H9 (cell line): ENCODE measurements at regions not wholly inside any gene's neighbourhood (a gene's known extent, or its start where the extent isn't known, plus 50 kb on each side); places are given as distances from the start of the nearest gene placed in this dataset.

Source experiments
- DNase-seq: peaks from one replicate; pipeline ENCODE4 v3.0.0-alpha.2; 2017
- H2AFZ ChIP-seq: one replicate; pipeline ENCODE4 v1.6.1; 2013; ENCODE audit warnings: mild to moderate bottlenecking, low read length, control low read depth, moderate library complexity
- H2AK5ac ChIP-seq: 2 replicates; pipeline ENCODE4 v1.6.1; 2013; ENCODE audit warnings: low read length, control low read depth, mixed read lengths; ENCODE audit not compliant: insufficient read length
- H2BK120ac ChIP-seq: one replicate; pipeline ENCODE4 v1.6.1; 2013; ENCODE audit warnings: low read depth, mild to moderate bottlenecking, low read length, control low read depth, inconsistent platforms; ENCODE audit not compliant: poor library complexity, severe bottlenecking
- H2BK12ac ChIP-seq: 2 replicates; pipeline ENCODE4 v1.6.1; 2013; ENCODE audit warnings: low read length, control low read depth, mixed read lengths, low read depth; ENCODE audit not compliant: insufficient read length
- H2BK15ac ChIP-seq: 2 replicates; pipeline ENCODE4 v1.6.1; 2013; ENCODE audit warnings: low read depth, low read length, control low read depth
- H2BK20ac ChIP-seq: one replicate; pipeline ENCODE4 v1.6.1; 2013; ENCODE audit warnings: low read depth, mild to moderate bottlenecking, low read length, control low read depth, inconsistent platforms; ENCODE audit not compliant: poor library complexity, severe bottlenecking
- H2BK5ac ChIP-seq: 2 replicates; pipeline ENCODE4 v1.6.1; 2013; ENCODE audit warnings: low read length, control low read depth, mixed read lengths; ENCODE audit not compliant: insufficient read length
- H3K14ac ChIP-seq: 2 replicates; pipeline ENCODE4 v1.6.1; 2013; ENCODE audit warnings: low read length, control low read depth; ENCODE audit not compliant: insufficient read depth
- H3K18ac ChIP-seq: 2 replicates; pipeline ENCODE4 v1.6.1; 2013; ENCODE audit warnings: low read depth, mild to moderate bottlenecking, mixed read lengths, low read length, control low read depth; ENCODE audit not compliant: insufficient read length
- H3K23ac ChIP-seq: 2 replicates; pipeline ENCODE4 v1.6.1; 2013; ENCODE audit warnings: low read length, control low read depth, mixed read lengths, low read depth; ENCODE audit not compliant: insufficient read length
- H3K23me2 ChIP-seq: 2 replicates; pipeline ENCODE4 v1.6.1; 2013; ENCODE audit warnings: low read depth, mild to moderate bottlenecking, mixed read lengths, low read length, control low read depth; ENCODE audit not compliant: insufficient read length, poor library complexity, severe bottlenecking
- H3K27ac ChIP-seq: 2 replicates; pipeline ENCODE4 v1.5.1; 2013; ENCODE audit warnings: low read length, control low read depth, mixed read lengths, low read depth; ENCODE audit not compliant: insufficient read length
- H3K27me3 ChIP-seq: 2 replicates; pipeline ENCODE4 v1.6.1; 2013; ENCODE audit warnings: low read length, control low read depth, inconsistent platforms; ENCODE audit not compliant: insufficient read depth
- H3K4ac ChIP-seq: 2 replicates; pipeline ENCODE4 v1.6.1; 2013; ENCODE audit warnings: low read depth, mild to moderate bottlenecking, control low read depth, inconsistent platforms, low read length, moderate library complexity
- H3K4me1 ChIP-seq: 2 replicates; pipeline ENCODE4 v1.6.1; 2013; ENCODE audit warnings: low read length, control low read depth, inconsistent platforms; ENCODE audit not compliant: insufficient read depth
- H3K4me2 ChIP-seq: 2 replicates; pipeline ENCODE4 v1.6.1; 2013; ENCODE audit warnings: low read length, control low read depth, mixed read lengths; ENCODE audit not compliant: insufficient read length, insufficient read depth
- H3K56ac ChIP-seq: 2 replicates; pipeline ENCODE4 v1.6.1; 2013; ENCODE audit warnings: low read depth, mild to moderate bottlenecking, mixed read lengths, low read length, control low read depth; ENCODE audit not compliant: insufficient read length
- H3K79me1 ChIP-seq: 2 replicates; pipeline ENCODE4 v1.6.1; 2013; ENCODE audit warnings: low read depth, mild to moderate bottlenecking, moderate library complexity, low read length, control low read depth, inconsistent platforms; ENCODE audit not compliant: insufficient read depth, poor library complexity, severe bottlenecking
- H3K79me2 ChIP-seq: 2 replicates; pipeline ENCODE4 v1.6.1; 2013; ENCODE audit warnings: low read length, control low read depth, inconsistent platforms; ENCODE audit not compliant: insufficient read depth
- H3K9ac ChIP-seq: 2 replicates; pipeline ENCODE4 v1.6.1; 2013; ENCODE audit warnings: low read length, control low read depth, mixed read lengths; ENCODE audit not compliant: insufficient read length; ENCODE audit errors: extremely low read depth
- H3K9me3 ChIP-seq: one replicate; pipeline ENCODE4 v1.6.1; 2013; ENCODE audit warnings: low read depth, low read length, inconsistent platforms; ENCODE audit not compliant: control insufficient read depth
- H3T11ph ChIP-seq: one replicate; pipeline ENCODE4 v1.6.1; 2013; ENCODE audit warnings: mild to moderate bottlenecking, low read length, control low read depth, inconsistent platforms
- H4K20me1 ChIP-seq: one replicate; pipeline ENCODE4 v1.6.1; 2013; ENCODE audit not compliant: control insufficient read depth, insufficient read length, insufficient read depth
- H4K5ac ChIP-seq: 2 replicates; pipeline ENCODE4 v1.6.1; 2013; ENCODE audit warnings: low read depth, mild to moderate bottlenecking, mixed read lengths, low read length, control low read depth; ENCODE audit not compliant: insufficient read length
- H4K8ac ChIP-seq: replicated peaks from 2 replicates; pipeline ENCODE4 v1.6.1; 2013; ENCODE audit warnings: low read length, control low read depth, mixed read lengths, low read depth; ENCODE audit not compliant: insufficient read length
- H4K91ac ChIP-seq: 2 replicates; pipeline ENCODE4 v1.6.1; 2013; ENCODE audit warnings: low read depth, mild to moderate bottlenecking, moderate library complexity, mixed read lengths, low read length, control low read depth; ENCODE audit not compliant: insufficient read length
- H3K27ac Mint-ChIP-seq, 3 experiments: 2 replicates in 2 of 3; 3 replicates in 1 of 3; pipeline ENCODE4 v1.8.0; 2020 to 2021; ENCODE audit warnings: mixed read lengths in 3 of 3, mild to moderate bottlenecking in 1 of 3, moderate library complexity in 1 of 3
- H3K27me3 Mint-ChIP-seq: 2 replicates; pipeline ENCODE4 v1.8.0; 2021; ENCODE audit warnings: low read depth, mild to moderate bottlenecking, moderate library complexity, mixed read lengths
- H3K36me3 Mint-ChIP-seq, 3 experiments: 2 replicates in 2 of 3; 3 replicates in 1 of 3; pipeline ENCODE4 v1.8.0; 2020 to 2021; ENCODE audit warnings: low read depth in 3 of 3, mixed read lengths in 3 of 3; ENCODE audit not compliant: insufficient read depth in 1 of 3
- H3K4me1 Mint-ChIP-seq, 2 experiments: 2 replicates each; pipeline ENCODE4 v1.8.0; 2020; ENCODE audit warnings: mixed read lengths in 2 of 2
- H3K4me3 Mint-ChIP-seq, 2 experiments: 2 replicates in 1 of 2; 3 replicates in 1 of 2; pipeline ENCODE4 v1.8.0; 2020 to 2021; ENCODE audit warnings: mild to moderate bottlenecking in 2 of 2, mixed read lengths in 2 of 2, moderate library complexity in 1 of 2
- H3K9me3 Mint-ChIP-seq, 2 experiments: 2 replicates in 1 of 2; 3 replicates in 1 of 2; pipeline ENCODE4 v1.8.0; 2020; ENCODE audit warnings: mild to moderate bottlenecking in 2 of 2, mixed read lengths in 2 of 2, moderate library complexity in 1 of 2
- WGBS: extraction: QIAGEN DNeasy Blood & Tissue Kit; methylation state at CpG from one replicate; pipeline ENCODE4 v1.1.7; 2013; ENCODE audit warnings: missing lambda C conversion rate, low lambda C conversion rate, mixed read lengths; ENCODE audit not compliant: insufficient read length; ENCODE audit errors: extremely low coverage; 5-methylcytosine and 5-hydroxymethylcytosine counted together
- TF ChIP-seq, protein P1 (sequence below): fragments of 200-600 bp; sonication (generic); conservative IDR thresholded peaks from 3 replicates; pipeline ENCODE4 v1.8.0; 2021; ENCODE audit warnings: antibody characterized with exemption, mild to moderate bottlenecking

DNA sequence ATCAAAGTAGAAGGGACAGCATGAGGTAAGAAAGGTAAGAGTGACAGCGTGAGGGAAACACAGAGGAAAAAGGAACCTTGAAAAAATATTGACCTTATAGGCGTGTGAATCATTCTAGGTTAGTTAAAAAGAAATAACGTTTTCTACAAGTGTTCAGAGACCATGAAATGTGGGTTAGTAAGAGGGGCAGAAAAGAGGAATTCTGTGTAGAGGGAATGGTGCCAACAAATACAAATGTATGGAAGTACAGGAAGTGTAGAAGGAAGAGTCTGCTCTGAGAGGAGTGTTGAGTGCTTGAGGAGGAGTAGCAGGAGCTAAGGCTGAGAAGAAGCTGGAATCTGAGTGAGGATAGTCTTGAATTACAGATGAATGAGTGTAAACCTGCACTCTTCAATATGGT is 418.6 kb upstream of the RIOK2 start:
- no peaks in the 10 kb centered on the region for H3K27me3 ChIP-seq

More for the DNA sequence above, 418.6 kb upstream of the RIOK2 start:
- Histone ChIP-seq H2AK5ac (no peak overlapping the region), H4K5ac (no peak overlapping the region), H2BK15ac (no peak overlapping the region), H2BK5ac (no peak overlapping the region), H3K56ac (no peak overlapping the region), H3K4me2 (no peak overlapping the region), H3K4ac (no peak overlapping the region), H3K79me2 (no peaks in the 10 kb centered on the region), H3K9ac (no peak overlapping the region), H4K20me1 (no peaks in the 10 kb centered on the region), H4K91ac (no peak overlapping the region), H4K8ac (no peak overlapping the region), H2BK20ac (no peak overlapping the region), H3K23ac (no peak overlapping the region), H3K27ac (no peak overlapping the region), H3K9me3 (no peaks in the 10 kb centered on the region), H3K4me1 (no peaks in the 10 kb centered on the region), H3K79me1 (no peaks in the 10 kb centered on the region), H2BK120ac (no peak overlapping the region), H3K23me2 (no peaks in the 10 kb centered on the region), H3T11ph (no peak overlapping the region), H2BK12ac (no peak overlapping the region), H2AFZ (no peak overlapping the region), H3K14ac (no peak overlapping the region), H3K18ac (no peak overlapping the region)
- H3K4me3 Mint-ChIP-seq, result no peak overlapping the region
- no peak for DNase-seq
- TF ChIP-seq, protein P1, sequence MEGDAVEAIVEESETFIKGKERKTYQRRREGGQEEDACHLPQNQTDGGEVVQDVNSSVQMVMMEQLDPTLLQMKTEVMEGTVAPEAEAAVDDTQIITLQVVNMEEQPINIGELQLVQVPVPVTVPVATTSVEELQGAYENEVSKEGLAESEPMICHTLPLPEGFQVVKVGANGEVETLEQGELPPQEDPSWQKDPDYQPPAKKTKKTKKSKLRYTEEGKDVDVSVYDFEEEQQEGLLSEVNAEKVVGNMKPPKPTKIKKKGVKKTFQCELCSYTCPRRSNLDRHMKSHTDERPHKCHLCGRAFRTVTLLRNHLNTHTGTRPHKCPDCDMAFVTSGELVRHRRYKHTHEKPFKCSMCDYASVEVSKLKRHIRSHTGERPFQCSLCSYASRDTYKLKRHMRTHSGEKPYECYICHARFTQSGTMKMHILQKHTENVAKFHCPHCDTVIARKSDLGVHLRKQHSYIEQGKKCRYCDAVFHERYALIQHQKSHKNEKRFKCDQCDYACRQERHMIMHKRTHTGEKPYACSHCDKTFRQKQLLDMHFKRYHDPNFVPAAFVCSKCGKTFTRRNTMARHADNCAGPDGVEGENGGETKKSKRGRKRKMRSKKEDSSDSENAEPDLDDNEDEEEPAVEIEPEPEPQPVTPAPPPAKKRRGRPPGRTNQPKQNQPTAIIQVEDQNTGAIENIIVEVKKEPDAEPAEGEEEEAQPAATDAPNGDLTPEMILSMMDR, result no peak
- H3K27me3 Mint-ChIP-seq, result no peaks in the 10 kb centered on the region
- H3K27ac Mint-ChIP-seq, result no peak overlapping the region
- no peaks in the 10 kb centered on the region for H3K4me1 Mint-ChIP-seq
- no CpG with 5 or more reads among the region's 3 CpGs for WGBS
- H3K9me3 Mint-ChIP-seq, result peaks cover 34 to 36% of the 10 kb centered on the region in 2 experiments
- peaks cover 3 to 15% (median 11%) of the 10 kb centered on the region in 3 experiments for H3K36me3 Mint-ChIP-seq
